Ascending aorta (tissue), 2 donors: ENCODE measurements at regions not wholly inside any gene's neighbourhood (a gene's known extent, or its start where the extent isn't known, plus 50 kb on each side); places are given as distances from the start of the nearest gene placed in this dataset.

ENCODE experiments used
- DNase-seq, 2 donors: peaks; one replicate each; pipeline ENCODE4 v3.0.0-alpha.2; 2019; ENCODE audit warnings: low spot score in 2 of 2
- H3K27ac ChIP-seq, 2 donors: fragments of 200-600 bp; sonication (generic); one replicate each; pipeline ENCODE4 v1.5.1; 2016 to 2017; ENCODE audit warnings: mild to moderate bottlenecking in 1 of 2
- H3K27me3 ChIP-seq: fragments of 200-600 bp; sonication (generic); one replicate; pipeline ENCODE4 v1.5.1; 2017
- H3K36me3 ChIP-seq, 2 donors: fragments of 200-600 bp; sonication (generic); one replicate each; pipeline ENCODE4 v1.5.1; 2016
- H3K4me1 ChIP-seq, 2 donors: fragments of 200-600 bp; sonication (generic); one replicate each; pipeline ENCODE4 v1.5.1; 2016 to 2017; ENCODE audit warnings: mild to moderate bottlenecking in 1 of 2
- H3K4me3 ChIP-seq, 2 donors: fragments of 200-600 bp; sonication (generic); one replicate each; pipeline ENCODE4 v1.5.1; 2016 to 2017; ENCODE audit warnings: mild to moderate bottlenecking in 1 of 2
- H3K9me3 ChIP-seq, 2 donors: fragments of 200-600 bp; sonication (generic); one replicate each; pipeline ENCODE4 v1.5.1; 2016
- CTCF ChIP-seq, 3 experiments: fragments of 200-600 bp in 2 of 3; fragments of 450-650 bp in 1 of 3; sonication (generic) in 2 of 3; IDR thresholded peaks; one replicate each; pipeline ENCODE4 v1.5.1; 2016 to 2019; ENCODE audit warnings: antibody characterized with exemption in 3 of 3, mild to moderate bottlenecking in 1 of 3, moderate library complexity in 1 of 3
- intact Hi-C: fragments of 100-400 bp; cut with DNase I; formaldehyde crosslinking; loops from one replicate; pipeline ENCODE4 v1.15.1; 2023

- Histone ChIP-seq H3K9me3 (no peaks in the 10 kb centered on the region), H3K36me3 (no peaks in the 10 kb centered on the region), H3K4me3 (no peak overlapping the region), H3K27me3 (no peaks in the 10 kb centered on the region), H3K27ac (no peak overlapping the region), H3K4me1 (no peaks in the 10 kb centered on the region)
- DNase-seq: no peak
- TF ChIP-seq CTCF (IDR thresholded peaks at IDR 0.05): no peak
- intact Hi-C loops: no loop called here
These were observed 88.5 kb upstream of the ETV3 start for GRCh38 chr1:157226739-157227138.

- Histone ChIP-seq H3K27me3 (no peaks in the 10 kb centered on the region), H3K4me1 (no peaks in the 10 kb centered on the region), H3K4me3 (no peak overlapping the region), H3K9me3 (peaks cover 0 to 4% of the 10 kb centered on the region in 2 donors), H3K36me3 (no peaks in the 10 kb centered on the region), H3K27ac (no peak overlapping the region)
- no peak for TF ChIP-seq CTCF (IDR thresholded peaks at IDR 0.05)
- intact Hi-C loops: no loop called here
- DNase-seq: no peak
These were observed 81.4 kb upstream of the ETV3 start for GRCh38 chr1:157219600-157219999.

GRCh38 chr1:157219182-157219581, 81.0 kb upstream of the ETV3 start:
- H3K36me3 ChIP-seq: no peaks in the 10 kb centered on the region
- peaks cover 0 to 9% of the 10 kb centered on the region in 2 donors for H3K9me3 ChIP-seq
- H3K4me1 ChIP-seq: no peaks in the 10 kb centered on the region
- TF ChIP-seq CTCF (IDR thresholded peaks at IDR 0.05): no peak
- DNase-seq: no peak
- intact Hi-C loops: no loop called here
- H3K4me3 ChIP-seq: no peak overlapping the region
- no peak overlapping the region for H3K27ac ChIP-seq
- H3K27me3 ChIP-seq: no peaks in the 10 kb centered on the region

GRCh38 chr1:157218671-157219070, 80.5 kb upstream of the ETV3 start:
- Histone ChIP-seq H3K36me3 (no peaks in the 10 kb centered on the region), H3K4me1 (no peaks in the 10 kb centered on the region), H3K4me3 (no peak overlapping the region), H3K27me3 (no peaks in the 10 kb centered on the region), H3K27ac (no peak overlapping the region), H3K9me3 (peaks cover 0 to 14% of the 10 kb centered on the region in 2 donors)
- intact Hi-C loops: no loop called here
- no peak for DNase-seq
- TF ChIP-seq CTCF (IDR thresholded peaks at IDR 0.05): no peak

- no peak overlapping the region for H3K4me3 ChIP-seq
- H3K36me3 ChIP-seq: no peaks in the 10 kb centered on the region
- no peak for TF ChIP-seq CTCF (IDR thresholded peaks at IDR 0.05)
- peaks cover 0 to 23% of the 10 kb centered on the region in 2 donors for H3K9me3 ChIP-seq
- intact Hi-C loops: no loop called here
- no peaks in the 10 kb centered on the region for H3K4me1 ChIP-seq
- DNase-seq: no peak
- no peak overlapping the region for H3K27ac ChIP-seq
- H3K27me3 ChIP-seq: no peaks in the 10 kb centered on the region
These were observed 79.3 kb upstream of the ETV3 start for GRCh38 chr1:157217486-157217885.

GRCh38 chr1:157213836-157214235, 75.6 kb upstream of the ETV3 start:
- no peak for TF ChIP-seq CTCF (IDR thresholded peaks at IDR 0.05)
- no peak for DNase-seq
- Histone ChIP-seq H3K27me3 (no peaks in the 10 kb centered on the region), H3K4me3 (no peak overlapping the region), H3K4me1 (no peaks in the 10 kb centered on the region), H3K36me3 (no peaks in the 10 kb centered on the region), H3K9me3 (peaks cover 0 to 23% of the 10 kb centered on the region in 2 donors), H3K27ac (no peak overlapping the region)
- intact Hi-C loops: no loop called here
